Non-pigmented ciliary epithelial cell (primary cell): ENCODE measurements at regions not wholly inside any gene's neighbourhood (a gene's known extent, or its start where the extent isn't known, plus 50 kb on each side); places are given as distances from the start of the nearest gene placed in this dataset.
"Not testable (repeated sequence)": the region's sequence is repeated elsewhere in the genome, so short reads cannot be mapped to it uniquely, and the experiment has no call there.

ENCODE experiments used
- DNase-seq: peaks from one replicate; pipeline ENCODE4 v3.0.0-alpha.2; 2010; ENCODE audit warnings: low read depth

GRCh38 chr3:171915275-171915674 lies 72.1 kb downstream of the TMEM212 start:
- DNase-seq, result no peak

- no peak for DNase-seq
These were observed 73.7 kb downstream of the TMEM212 start for GRCh38 chr3:171916888-171917287.

GRCh38 chr3:171922629-171923028 lies 79.5 kb downstream of the TMEM212 start:
- not testable (repeated sequence) for DNase-seq

- not testable (repeated sequence) for DNase-seq
These were observed 80.5 kb downstream of the TMEM212 start for GRCh38 chr3:171923668-171924067.

- not testable (repeated sequence) for DNase-seq
These were observed 81.7 kb downstream of the TMEM212 start for GRCh38 chr3:171924864-171925263.

- no peak for DNase-seq
These were observed 89.0 kb downstream of the TMEM212 start for GRCh38 chr3:171932153-171932611.

GRCh38 chr3:171933441-171933840 lies 90.3 kb downstream of the TMEM212 start:
- DNase-seq, result no peak

GRCh38 chr3:171935261-171936123 lies 92.3 kb downstream of the TMEM212 start:
- no peak for DNase-seq

- peak; percentile 71 for DNase-seq
These were observed 93.2 kb downstream of the TMEM212 start for GRCh38 chr3:171936191-171936841.

GRCh38 chr3:171939578-171939977 lies 96.4 kb downstream of the TMEM212 start:
- no peak for DNase-seq

- no peak for DNase-seq
These were observed 97.1 kb downstream of the TMEM212 start for GRCh38 chr3:171940151-171940649.

GRCh38 chr3:171943262-171944117 lies 95.9 kb upstream of the FNDC3B start:
- DNase-seq, result no peak

GRCh38 chr3:171944118-171945016 lies 95.0 kb upstream of the FNDC3B start:
- no peak for DNase-seq

- DNase-seq, result no peak
These were observed 90.7 kb upstream of the FNDC3B start for GRCh38 chr3:171948674-171949073.

GRCh38 chr3:171949554-171949953 lies 89.8 kb upstream of the FNDC3B start:
- DNase-seq, result no peak

- no peak for DNase-seq
These were observed 89.0 kb upstream of the FNDC3B start for GRCh38 chr3:171950373-171950772.

GRCh38 chr3:171951597-171951996 lies 87.8 kb upstream of the FNDC3B start:
- DNase-seq, result no peak

- DNase-seq, result no peak
These were observed 85.9 kb upstream of the FNDC3B start for GRCh38 chr3:171953301-171954022.

GRCh38 chr3:171954690-171955383 lies 84.5 kb upstream of the FNDC3B start:
- DNase-seq, result no peak

GRCh38 chr3:171955598-171955997 lies 83.8 kb upstream of the FNDC3B start:
- DNase-seq, result no peak
